BLaER1 treated with 17β-estradiol and CSF1 and Interleukin-3, amounts not matched to agents 10 nM and 100 nM (cell line): ENCODE measurements at regions not wholly inside any gene's neighbourhood (a gene's known extent, or its start where the extent isn't known, plus 50 kb on each side); places are given as distances from the start of the nearest gene placed in this dataset.
"Not testable (repeated sequence)": the region's sequence is repeated elsewhere in the genome, so short reads cannot be mapped to it uniquely, and the experiment has no call there.

Experiments used
- H3K27ac ChIP-seq, 11 experiments: shearing (Covaris generic); formaldehyde crosslinking; 2 replicates each; pipeline ENCODE4 v1.8.1; 2022
- H3K27me3 ChIP-seq, 11 experiments: shearing (Covaris generic); formaldehyde crosslinking; 2 replicates each; pipeline ENCODE4 v1.8.1; 2022
- H3K36me3 ChIP-seq, 11 experiments: shearing (Covaris generic); formaldehyde crosslinking; 2 replicates each; pipeline ENCODE4 v1.8.1; 2022
- H3K4me1 ChIP-seq, 10 experiments: shearing (Covaris generic); formaldehyde crosslinking; 2 replicates each; pipeline ENCODE4 v1.8.1; 2022
- H3K4me2 ChIP-seq, 11 experiments: shearing (Covaris generic); formaldehyde crosslinking; 2 replicates each; pipeline ENCODE4 v1.8.1; 2022
- H3K4me3 ChIP-seq, 10 experiments: shearing (Covaris generic); formaldehyde crosslinking; 2 replicates each; pipeline ENCODE4 v1.8.1; 2022
- H3K9ac ChIP-seq, 11 experiments: shearing (Covaris generic); formaldehyde crosslinking; 2 replicates each; pipeline ENCODE4 v1.8.1; 2022
- H3K9me3 ChIP-seq, 11 experiments: shearing (Covaris generic); formaldehyde crosslinking; replicated peaks in 1 of 11; 2 replicates each; pipeline ENCODE4 v1.8.1; 2022
- H4K20me1 ChIP-seq, 11 experiments: shearing (Covaris generic); formaldehyde crosslinking; 2 replicates each; pipeline ENCODE4 v1.8.1; 2022
- Cebpa-rat ChIP-seq, 11 experiments: shearing (Covaris generic); IDR thresholded peaks; 2 replicates each; pipeline ENCODE4 v1.8.1; 2022

DNA sequence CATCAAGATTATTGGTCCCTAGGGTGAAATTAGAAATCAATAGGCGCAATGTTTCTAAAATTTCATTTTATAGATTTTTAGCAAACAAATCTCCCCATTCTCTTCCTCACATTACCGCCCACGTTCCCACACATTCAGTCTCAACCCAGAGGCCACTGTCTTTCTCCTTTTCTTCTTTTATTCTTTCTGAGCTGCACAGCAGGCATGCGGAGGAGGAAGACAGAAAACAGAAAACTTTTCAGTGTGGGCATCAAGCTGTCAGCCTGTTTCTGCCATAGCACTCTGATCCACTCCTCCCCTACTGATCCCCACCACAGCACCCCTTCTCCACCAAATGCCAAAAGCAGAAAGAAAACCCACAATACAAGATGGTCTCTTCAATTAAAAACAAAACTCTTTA lies 94.8 kb upstream of the ADAMTS3 start:
- H3K4me1 ChIP-seq: peaks cover 0 to 7% (median 0%) of the 10 kb centered on the region in 10 experiments; a peak in 3 of 20 replicates
- H3K27ac ChIP-seq: no peak overlapping the region
- no peak overlapping the region for H3K9ac ChIP-seq

DNA sequence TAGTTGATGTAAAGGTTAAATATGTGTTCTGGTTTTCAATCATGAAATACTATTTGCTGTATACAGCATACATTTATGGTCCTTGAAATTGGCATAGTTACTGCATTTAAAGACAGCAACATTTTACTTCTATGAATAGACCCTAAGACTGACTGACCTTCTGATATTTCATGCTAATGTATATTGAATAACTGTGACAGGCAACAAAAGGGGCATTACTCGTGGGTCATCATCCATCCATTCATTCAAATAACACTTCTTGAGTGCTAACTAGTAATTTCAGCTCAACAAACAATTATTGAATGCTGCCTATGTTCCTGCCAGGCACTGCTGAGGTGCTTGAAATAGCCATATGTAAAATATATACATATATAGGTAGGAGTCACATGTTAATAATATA lies 92.8 kb upstream of the ADAMTS3 start:
- H3K4me2 ChIP-seq: no peak overlapping the region
- H3K9me3 ChIP-seq: no peaks in the 10 kb centered on the region
- H3K9ac ChIP-seq: no peak overlapping the region
- H3K27ac ChIP-seq: no peak overlapping the region
- TF ChIP-seq Cebpa-rat (IDR thresholded peaks at IDR 0.05): no peak
- H3K36me3 ChIP-seq: no peaks in the 10 kb centered on the region
- no peak overlapping the region for H3K4me3 ChIP-seq
- H3K27me3 ChIP-seq: no peaks in the 10 kb centered on the region
- H4K20me1 ChIP-seq: no peaks in the 10 kb centered on the region
- peaks cover 0 to 7% (median 0%) of the 10 kb centered on the region in 10 experiments; a peak in 3 of 20 replicates for H3K4me1 ChIP-seq

More for the DNA sequence above, 94.8 kb upstream of the ADAMTS3 start:
- H3K36me3 ChIP-seq: no peaks in the 10 kb centered on the region
- no peak overlapping the region for H3K4me3 ChIP-seq
- no peaks in the 10 kb centered on the region for H4K20me1 ChIP-seq
- no peak for TF ChIP-seq Cebpa-rat (IDR thresholded peaks at IDR 0.05)
- H3K9me3 ChIP-seq: no peaks in the 10 kb centered on the region
- H3K27me3 ChIP-seq: no peaks in the 10 kb centered on the region
- no peak overlapping the region for H3K4me2 ChIP-seq

DNA sequence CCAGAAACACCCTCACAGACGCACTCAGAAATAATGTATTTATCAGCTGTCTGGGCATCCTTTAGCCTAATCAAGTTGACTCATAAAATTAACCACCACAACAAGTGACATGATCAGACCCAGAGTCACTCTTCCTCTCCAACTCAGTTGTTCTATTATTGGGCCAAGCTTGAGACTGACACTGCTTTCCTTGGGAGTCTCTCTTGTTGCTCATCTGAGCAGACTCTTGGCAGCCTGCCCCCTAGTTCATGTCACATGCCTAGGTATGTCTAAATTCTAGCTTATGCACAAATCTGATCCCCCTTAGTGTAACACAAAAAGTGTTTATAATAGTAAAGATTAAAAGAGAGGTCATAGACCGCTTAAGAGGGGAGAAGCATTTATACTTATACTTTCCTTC lies 72.6 kb upstream of the ADAMTS3 start:
- H4K20me1 ChIP-seq: no peaks in the 10 kb centered on the region
- H3K9me3 ChIP-seq: peaks cover 7 to 9% (median 8%) of the 10 kb centered on the region in 11 experiments
- no peaks in the 10 kb centered on the region for H3K27me3 ChIP-seq
- TF ChIP-seq Cebpa-rat (IDR thresholded peaks at IDR 0.05): no peak
- H3K4me1 ChIP-seq: no peaks in the 10 kb centered on the region
- H3K4me3 ChIP-seq: no peak overlapping the region
- no peaks in the 10 kb centered on the region for H3K36me3 ChIP-seq
- no peak overlapping the region for H3K27ac ChIP-seq
- H3K9ac ChIP-seq: no peak overlapping the region
- no peak overlapping the region for H3K4me2 ChIP-seq

DNA sequence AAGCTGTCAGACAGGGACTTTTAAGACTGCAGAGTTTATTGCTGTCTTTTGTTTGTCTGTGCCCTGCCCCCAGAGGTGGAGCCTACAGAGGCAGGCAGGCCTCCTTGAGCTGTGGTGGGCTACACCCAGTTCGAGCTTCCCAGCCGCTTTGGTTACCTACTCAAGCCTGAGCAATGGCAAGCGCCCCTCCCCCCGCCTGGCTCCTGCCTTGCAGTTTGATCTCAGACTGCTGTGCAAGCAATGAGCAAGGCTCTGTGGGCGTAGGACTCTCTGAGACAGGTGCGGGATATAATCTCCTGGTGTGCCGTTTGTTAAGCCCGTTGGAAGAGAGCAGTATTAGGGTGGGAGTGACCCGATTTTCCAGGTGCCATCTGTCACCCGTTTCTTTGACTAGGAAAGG lies 67.8 kb upstream of the ADAMTS3 start:
- H3K9me3 ChIP-seq: peaks cover 10 to 15% (median 12%) of the 10 kb centered on the region in 11 experiments
- not testable (repeated sequence) for H3K36me3 ChIP-seq, H3K4me2 ChIP-seq, H3K27ac ChIP-seq, H4K20me1 ChIP-seq, H3K4me3 ChIP-seq, H3K4me1 ChIP-seq, H3K27me3 ChIP-seq, H3K9ac ChIP-seq

DNA sequence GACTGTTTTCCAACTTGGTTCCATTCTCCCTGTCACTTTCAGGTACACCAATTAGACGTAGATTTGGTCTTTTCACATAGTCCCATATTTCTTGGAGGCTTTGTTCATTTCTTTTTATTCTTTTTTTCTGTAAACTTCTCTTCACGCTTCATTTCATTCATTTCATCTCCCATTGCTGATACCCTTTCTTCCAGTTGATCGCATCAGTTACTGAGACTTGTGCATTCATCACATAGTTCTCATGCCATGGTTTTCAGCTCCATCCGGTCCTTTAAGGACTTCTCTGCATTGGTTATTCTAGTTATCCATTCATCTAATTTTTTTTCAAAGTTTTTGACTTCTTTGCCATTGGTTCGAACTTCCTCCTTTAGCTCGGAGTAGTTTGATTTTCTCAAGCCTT lies 66.9 kb upstream of the ADAMTS3 start:
- not testable (repeated sequence) for H3K4me2 ChIP-seq, H4K20me1 ChIP-seq, H3K9ac ChIP-seq, H3K4me1 ChIP-seq, H3K4me3 ChIP-seq, H3K36me3 ChIP-seq, H3K27ac ChIP-seq, H3K27me3 ChIP-seq
- peaks cover 10 to 15% (median 12%) of the 10 kb centered on the region in 11 experiments for H3K9me3 ChIP-seq

DNA sequence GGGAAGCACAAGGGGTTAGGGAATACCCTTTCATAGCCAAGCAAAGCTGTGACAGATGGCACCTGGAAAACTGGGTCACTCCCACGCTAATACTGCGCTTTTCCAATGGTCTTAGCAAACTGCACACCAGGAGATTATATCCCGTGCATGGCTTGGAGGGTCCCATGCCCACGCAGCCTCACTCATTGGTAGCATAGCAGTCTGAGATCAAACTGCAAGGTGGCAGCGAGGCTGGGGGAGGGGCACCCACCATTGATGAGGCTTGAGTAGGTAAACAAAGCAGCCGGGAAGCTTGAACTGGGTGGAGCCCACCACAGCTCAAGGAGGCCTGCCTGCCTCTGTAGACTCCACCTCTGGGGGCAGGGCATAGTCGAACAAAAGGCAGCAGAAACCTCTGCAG lies 63.2 kb upstream of the ADAMTS3 start:
- not testable (repeated sequence) for H3K27ac ChIP-seq, H3K4me2 ChIP-seq, H3K4me1 ChIP-seq, H3K36me3 ChIP-seq, H3K9ac ChIP-seq, H3K27me3 ChIP-seq, H3K4me3 ChIP-seq, H4K20me1 ChIP-seq
- peaks cover 9 to 14% (median 11%) of the 10 kb centered on the region in 11 experiments for H3K9me3 ChIP-seq

DNA sequence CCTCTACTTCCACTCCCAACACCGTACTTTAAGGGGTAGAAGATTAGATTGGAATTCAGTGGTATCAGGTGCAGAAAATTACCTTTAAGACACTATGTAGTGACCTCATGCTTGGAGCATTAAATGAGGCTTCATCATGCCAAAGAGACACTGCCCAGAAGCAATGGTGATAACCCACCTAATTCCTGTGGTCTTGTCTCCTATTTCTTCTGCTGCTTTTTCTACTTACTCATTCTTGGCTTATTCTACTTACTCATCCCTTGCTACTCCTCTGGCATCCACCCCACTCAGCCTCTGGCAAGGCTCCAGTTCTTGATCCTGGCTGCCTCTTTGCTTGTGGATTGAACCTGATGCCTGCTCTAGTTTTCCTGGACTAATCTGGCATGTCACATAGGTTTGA lies 62.3 kb upstream of the ADAMTS3 start:
- TF ChIP-seq Cebpa-rat (IDR thresholded peaks at IDR 0.05): no peak
- no peak overlapping the region for H3K9ac ChIP-seq
- peaks cover 0 to 4% (median 1%) of the 10 kb centered on the region in 11 experiments; a peak in 11 of 22 replicates for H3K9me3 ChIP-seq

DNA sequence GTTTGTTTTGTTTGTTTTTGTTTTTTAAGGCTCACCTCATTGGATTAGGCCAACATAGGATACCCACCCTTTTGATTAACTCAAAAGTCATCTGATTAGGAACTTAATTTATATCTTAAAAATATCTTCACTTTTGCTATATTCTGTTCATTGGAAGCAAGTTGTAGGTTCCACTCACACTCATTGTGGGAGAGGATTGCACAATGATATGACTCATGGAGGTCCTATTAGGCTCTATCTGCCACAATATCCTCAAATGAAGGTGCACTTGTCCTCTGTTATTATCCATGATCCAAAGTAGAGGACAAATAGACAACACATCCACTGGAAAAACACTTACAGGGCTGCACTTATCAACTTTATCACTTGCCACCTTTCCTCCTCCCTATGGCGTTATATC lies 60.5 kb upstream of the ADAMTS3 start:
- Histone ChIP-seq H3K36me3 (no peaks in the 10 kb centered on the region), H4K20me1 (no peaks in the 10 kb centered on the region), H3K9ac (no peak overlapping the region), H3K4me3 (no peak overlapping the region), H3K4me2 (no peak overlapping the region), H3K27ac (no peak overlapping the region), H3K27me3 (no peaks in the 10 kb centered on the region), H3K9me3 (no peaks in the 10 kb centered on the region), H3K4me1 (no peaks in the 10 kb centered on the region)
- no peak; a peak in 1 of 22 replicates for TF ChIP-seq Cebpa-rat (IDR thresholded peaks at IDR 0.05)

More for the DNA sequence above, 62.3 kb upstream of the ADAMTS3 start:
- H4K20me1 ChIP-seq: no peaks in the 10 kb centered on the region
- H3K27ac ChIP-seq: no peak overlapping the region
- H3K27me3 ChIP-seq: no peaks in the 10 kb centered on the region
- no peak overlapping the region for H3K4me3 ChIP-seq
- H3K4me1 ChIP-seq: no peaks in the 10 kb centered on the region
- no peak overlapping the region for H3K4me2 ChIP-seq
- H3K36me3 ChIP-seq: no peaks in the 10 kb centered on the region

DNA sequence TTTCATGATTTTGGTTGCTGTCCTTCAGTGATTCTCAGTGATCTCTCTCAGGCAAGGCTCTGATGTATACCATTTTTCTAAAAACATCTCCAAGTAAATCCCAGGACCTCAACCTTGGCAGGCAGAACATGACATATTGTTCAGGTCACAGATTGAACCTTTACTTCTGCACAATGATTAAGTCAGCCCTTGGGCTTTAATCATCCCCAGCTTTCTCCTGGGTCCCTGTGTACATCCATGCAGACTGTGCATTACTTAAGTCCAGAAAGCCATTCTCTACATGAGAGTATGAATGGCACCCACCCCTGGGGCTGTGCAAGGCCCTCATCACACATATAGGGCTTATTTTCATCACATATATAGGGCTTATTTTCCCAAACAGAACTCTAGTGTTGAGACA lies 58.7 kb upstream of the ADAMTS3 start:
- no peaks in the 10 kb centered on the region for H3K36me3 ChIP-seq
- H3K4me2 ChIP-seq: no peak overlapping the region
- no peaks in the 10 kb centered on the region for H3K9me3 ChIP-seq
- no peak overlapping the region for H3K4me3 ChIP-seq
- no peaks in the 10 kb centered on the region for H3K27me3 ChIP-seq
- no peaks in the 10 kb centered on the region for H4K20me1 ChIP-seq
- no peak overlapping the region for H3K9ac ChIP-seq
- H3K4me1 ChIP-seq: no peaks in the 10 kb centered on the region
- no peak overlapping the region for H3K27ac ChIP-seq
- TF ChIP-seq Cebpa-rat (IDR thresholded peaks at IDR 0.05): no peak
